ENCODE measurements at regions not wholly inside any gene's neighbourhood (a gene's known extent, or its start where the extent isn't known, plus 50 kb on each side); places are given as distances from the start of the nearest gene placed in this dataset.

DNA sequence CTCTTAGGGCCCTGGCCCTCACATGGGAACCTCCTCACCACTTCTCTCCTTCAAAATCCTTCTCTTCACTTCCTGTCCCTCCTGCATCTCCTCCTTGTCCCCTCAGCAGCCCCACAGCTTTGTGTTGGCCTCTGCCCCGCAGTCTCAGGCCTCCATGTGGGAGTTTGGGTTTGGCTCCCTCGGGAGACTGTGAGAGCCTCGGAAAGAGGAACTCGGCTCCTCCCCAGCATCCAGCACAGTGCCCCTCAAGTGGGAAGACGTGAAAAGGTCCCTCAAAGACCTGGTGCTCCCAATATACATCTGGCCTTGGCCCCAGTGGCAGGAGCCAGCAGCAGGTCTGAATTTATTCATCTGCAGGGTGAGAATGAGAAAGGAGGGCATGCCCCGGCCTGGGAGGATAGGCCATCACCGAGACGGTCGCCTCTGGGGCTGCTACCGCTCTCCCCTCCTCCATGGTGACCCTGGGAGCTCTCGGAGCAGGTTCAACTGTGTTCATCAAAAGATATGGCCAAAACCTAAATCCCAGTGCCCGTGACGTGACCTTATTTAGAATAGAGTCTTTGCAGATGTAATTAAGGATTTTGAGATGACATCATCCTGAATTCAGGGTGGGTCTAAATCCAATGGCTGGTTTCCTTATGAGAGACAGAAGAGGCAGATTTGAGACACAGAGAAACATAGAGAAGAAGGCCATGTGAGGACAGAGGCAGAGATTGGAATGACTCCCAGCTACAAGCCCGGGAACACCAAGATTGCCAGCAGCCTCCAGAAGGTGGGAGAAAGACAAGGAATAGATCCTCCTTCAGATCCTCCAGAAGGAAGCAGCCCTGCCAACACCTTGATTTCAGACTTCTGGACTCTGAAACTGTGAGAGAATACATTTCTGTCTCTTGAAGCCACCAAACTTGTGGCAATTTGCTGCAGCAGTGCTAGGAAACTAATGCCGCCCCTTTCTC, 135.1 kb downstream of the MRM1 start:
- TF ChIP-seq ZNF394 (tag by site-specific recombination; IDR thresholded peaks at IDR 0.05; ENCODE audit: borderline replicate concordance) = no peak
- TF ChIP-seq YY2 (tag by site-specific recombination; IDR thresholded peaks at IDR 0.05) = no peak
- no peak; the same call in 1 of the 2 replicates for TF ChIP-seq ZBTB17 (tag by site-specific recombination; IDR thresholded peaks at IDR 0.05)
- TF ChIP-seq, protein P1, sequence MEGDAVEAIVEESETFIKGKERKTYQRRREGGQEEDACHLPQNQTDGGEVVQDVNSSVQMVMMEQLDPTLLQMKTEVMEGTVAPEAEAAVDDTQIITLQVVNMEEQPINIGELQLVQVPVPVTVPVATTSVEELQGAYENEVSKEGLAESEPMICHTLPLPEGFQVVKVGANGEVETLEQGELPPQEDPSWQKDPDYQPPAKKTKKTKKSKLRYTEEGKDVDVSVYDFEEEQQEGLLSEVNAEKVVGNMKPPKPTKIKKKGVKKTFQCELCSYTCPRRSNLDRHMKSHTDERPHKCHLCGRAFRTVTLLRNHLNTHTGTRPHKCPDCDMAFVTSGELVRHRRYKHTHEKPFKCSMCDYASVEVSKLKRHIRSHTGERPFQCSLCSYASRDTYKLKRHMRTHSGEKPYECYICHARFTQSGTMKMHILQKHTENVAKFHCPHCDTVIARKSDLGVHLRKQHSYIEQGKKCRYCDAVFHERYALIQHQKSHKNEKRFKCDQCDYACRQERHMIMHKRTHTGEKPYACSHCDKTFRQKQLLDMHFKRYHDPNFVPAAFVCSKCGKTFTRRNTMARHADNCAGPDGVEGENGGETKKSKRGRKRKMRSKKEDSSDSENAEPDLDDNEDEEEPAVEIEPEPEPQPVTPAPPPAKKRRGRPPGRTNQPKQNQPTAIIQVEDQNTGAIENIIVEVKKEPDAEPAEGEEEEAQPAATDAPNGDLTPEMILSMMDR (tag by site-specific recombination; IDR thresholded peaks at IDR 0.05) = no peak
- TF ChIP-seq ZNF639 (tag by site-specific recombination; IDR thresholded peaks at IDR 0.05) = no peak
- no peak for TF ChIP-seq REST (tag by site-specific recombination; IDR thresholded peaks at IDR 0.05)
- no peak for TF ChIP-seq PATZ1 (tag by site-specific recombination; IDR thresholded peaks at IDR 0.05)

Data from HEK293 (cell line).